Brain microvascular endothelial cell (primary cell): ENCODE measurements at regions not wholly inside any gene's neighbourhood (a gene's known extent, or its start where the extent isn't known, plus 50 kb on each side); places are given as distances from the start of the nearest gene placed in this dataset.

Experiments used
- DNase-seq: peaks from one replicate; pipeline ENCODE4 v3.0.0-alpha.2; 2020
- H3K27ac ChIP-seq: fragments of 250-450 bp; sonication (Bioruptor Pico); 2 replicates; pipeline ENCODE4 v1.5.1; 2020; ENCODE audit warnings: mild to moderate bottlenecking, moderate library complexity
- H3K27me3 ChIP-seq: fragments of 250-450 bp; sonication (Bioruptor Pico); replicated peaks from 2 replicates; pipeline ENCODE4 v1.5.1; 2020; ENCODE audit warnings: mild to moderate bottlenecking
- H3K36me3 ChIP-seq: fragments of 250-450 bp; sonication (Bioruptor Pico); replicated peaks from 2 replicates; pipeline ENCODE4 v1.5.1; 2020; ENCODE audit warnings: mild to moderate bottlenecking
- H3K4me3 ChIP-seq: 2 replicates; pipeline ENCODE4 v1.5.1; 2011; ENCODE audit warnings: low read depth, mild to moderate bottlenecking, control low read depth, low read length, moderate library complexity
- CTCF ChIP-seq: IDR thresholded peaks from 2 replicates; pipeline ENCODE4 v1.5.1; 2011; ENCODE audit warnings: low read depth, mild to moderate bottlenecking, moderate library complexity, low read length, control low read depth, inconsistent platforms; ENCODE audit errors: missing control alignments
- in situ Hi-C: cut with HindIII; loops from 2 replicates; pipeline ENCODE4 v1.10.0; 2017; ENCODE audit warnings: low sequenced_read_pairs, low pct_ligation_motif_present

- H3K27me3 ChIP-seq, result no peaks in the 10 kb centered on the region
- no peak overlapping the region for H3K27ac ChIP-seq
- no peaks in the 10 kb centered on the region for H3K36me3 ChIP-seq
- no peak overlapping the region for H3K4me3 ChIP-seq
- in situ Hi-C loops, result no loop called here
- no peak for DNase-seq
- no peak for TF ChIP-seq CTCF
Measured at GRCh38 chr3:29227307-29227706, 53.6 kb upstream of the RBMS3 start.
